GM23338 (cell line): ENCODE measurements at regions not wholly inside any gene's neighbourhood (a gene's known extent, or its start where the extent isn't known, plus 50 kb on each side); places are given as distances from the start of the nearest gene placed in this dataset.

Experiments used
- ATAC-seq: fragments of 200-7000 bp; cut with Tn5 transposase; 3 replicates; pipeline ENCODE4 v1.9.1; 2020
- DNase-seq: peaks from one replicate; pipeline ENCODE4 v3.0.0-alpha.2; 2015; ENCODE audit warnings: low spot score
- H2AFZ ChIP-seq: fragments of 200-600 bp; sonication (generic); 2 replicates; pipeline ENCODE4 v1.8.0; 2016; ENCODE audit warnings: antibody characterized with exemption, mild to moderate bottlenecking, moderate library complexity
- H3F3A ChIP-seq: fragments of 200-600 bp; sonication (generic); replicated peaks from 2 replicates; pipeline ENCODE4 v1.8.0; 2017; ENCODE audit warnings: antibody characterized with exemption, mixed run types, low read depth
- H3K27ac ChIP-seq: fragments of 200-600 bp; sonication (generic); 2 replicates; pipeline ENCODE4 v1.6.1; 2016; ENCODE audit warnings: low read depth
- H3K27me3 ChIP-seq: fragments of 200-600 bp; sonication (generic); 2 replicates; pipeline ENCODE4 v1.8.0; 2016; ENCODE audit warnings: mild to moderate bottlenecking, mixed run types, moderate library complexity; ENCODE audit not compliant: insufficient read depth
- H3K36me3 ChIP-seq: fragments of 200-600 bp; sonication (generic); 2 replicates; pipeline ENCODE4 v1.8.0; 2016; ENCODE audit warnings: mild to moderate bottlenecking; ENCODE audit not compliant: insufficient read depth
- H3K4me1 ChIP-seq: fragments of 200-600 bp; sonication (generic); 2 replicates; pipeline ENCODE4 v1.8.0; 2016; ENCODE audit warnings: mild to moderate bottlenecking, moderate library complexity; ENCODE audit not compliant: insufficient read depth
- H3K4me2 ChIP-seq: fragments of 200-600 bp; sonication (generic); 2 replicates; pipeline ENCODE4 v1.7.1; 2017; ENCODE audit warnings: mixed run types
- H3K4me3 ChIP-seq: fragments of 200-600 bp; sonication (generic); 2 replicates; pipeline ENCODE4 v1.6.1; 2016; ENCODE audit warnings: mixed run types
- H3K79me2 ChIP-seq: fragments of 200-600 bp; sonication (generic); replicated peaks from 2 replicates; pipeline ENCODE4 v1.8.0; 2017; ENCODE audit warnings: mild to moderate bottlenecking; ENCODE audit not compliant: insufficient read depth
- H3K9me2 ChIP-seq: fragments of 200-600 bp; sonication (generic); 2 replicates; pipeline ENCODE4 v1.8.0; 2017; ENCODE audit not compliant: insufficient read depth
- H4K20me1 ChIP-seq: fragments of 200-600 bp; sonication (generic); replicated peaks from 2 replicates; pipeline ENCODE4 v1.8.0; 2017; ENCODE audit warnings: mild to moderate bottlenecking; ENCODE audit not compliant: insufficient read depth
- H3K27ac Mint-ChIP-seq: 2 replicates; pipeline ENCODE4 v1.8.0; 2020; ENCODE audit warnings: inconsistent platforms, mild to moderate bottlenecking, moderate library complexity, mixed read lengths
- H3K27me3 Mint-ChIP-seq: 3 replicates; pipeline ENCODE4 v1.8.0; 2022; ENCODE audit warnings: low read depth, mild to moderate bottlenecking, moderate library complexity, mixed read lengths, inconsistent platforms; ENCODE audit not compliant: insufficient read depth, poor library complexity
- H3K36me3 Mint-ChIP-seq: 3 replicates; pipeline ENCODE4 v1.8.0; 2021; ENCODE audit warnings: low read depth, mild to moderate bottlenecking, inconsistent platforms, moderate library complexity, mixed read lengths
- H3K4me1 Mint-ChIP-seq: 3 replicates; pipeline ENCODE4 v1.8.0; 2020; ENCODE audit warnings: mild to moderate bottlenecking, inconsistent platforms, mixed read lengths
- H3K4me3 Mint-ChIP-seq: 3 replicates; pipeline ENCODE4 v1.8.0; 2021; ENCODE audit warnings: moderate library complexity, mild to moderate bottlenecking, inconsistent platforms, mixed read lengths
- H3K9me3 Mint-ChIP-seq: 3 replicates; pipeline ENCODE4 v1.8.0; 2020; ENCODE audit warnings: moderate library complexity, mild to moderate bottlenecking, inconsistent platforms, mixed read lengths
- CREB1 ChIP-seq: fragments of 250-450 bp; sonication (Bioruptor Pico); IDR thresholded peaks from 2 replicates; pipeline ENCODE4 v1.5.0; 2020; ENCODE audit warnings: low read depth, mild to moderate bottlenecking, moderate library complexity
- EZH2 ChIP-seq: fragments of 200-600 bp; sonication (generic); IDR thresholded peaks from one replicate; pipeline ENCODE4 v1.8.0; 2017; ENCODE audit warnings: antibody characterized with exemption, mild to moderate bottlenecking, low read depth; ENCODE audit not compliant: unreplicated experiment
- EZH2phosphoT487 ChIP-seq: fragments of 200-600 bp; sonication (generic); IDR thresholded peaks from one replicate; pipeline ENCODE4 v1.8.1; 2018; ENCODE audit warnings: antibody characterized with exemption; ENCODE audit not compliant: unreplicated experiment
- JUNB ChIP-seq: IDR thresholded peaks from one replicate; pipeline ENCODE4 v1.6.1; 2016; ENCODE audit warnings: antibody characterized with exemption; ENCODE audit not compliant: unreplicated experiment
- NANOG ChIP-seq: IDR thresholded peaks from 2 replicates; pipeline ENCODE4 v1.6.1; 2016; ENCODE audit warnings: antibody characterized with exemption, borderline replicate concordance
- POLR2AphosphoS5 ChIP-seq: IDR thresholded peaks from 2 replicates; pipeline ENCODE4 v1.6.1; 2016; ENCODE audit warnings: antibody characterized with exemption, low read depth
- STAT1 ChIP-seq: IDR thresholded peaks from one replicate; pipeline ENCODE4 v1.6.1; 2016; ENCODE audit warnings: antibody characterized with exemption; ENCODE audit not compliant: unreplicated experiment
- ZNF114 ChIP-seq: fragments of 250-450 bp; sonication (Bioruptor Pico); IDR thresholded peaks from 2 replicates; pipeline ENCODE4 v1.5.0; 2020; ENCODE audit warnings: mild to moderate bottlenecking, moderate library complexity
- ZNF331 ChIP-seq: fragments of 250-450 bp; sonication (Bioruptor Pico); IDR thresholded peaks from 2 replicates; pipeline ENCODE4 v1.5.0; 2020; ENCODE audit warnings: low read depth, mild to moderate bottlenecking, moderate library complexity
- TF ChIP-seq, protein P1 (sequence below): IDR thresholded peaks from 2 replicates; pipeline ENCODE4 v1.6.1; 2016; ENCODE audit warnings: antibody characterized with exemption
- TF ChIP-seq, protein P2 (sequence below): fragments of 250-450 bp; sonication (Bioruptor Pico); IDR thresholded peaks from 2 replicates; pipeline ENCODE4 v1.5.0; 2020; ENCODE audit warnings: mild to moderate bottlenecking, moderate library complexity
- TF ChIP-seq, protein P3 (sequence below): IDR thresholded peaks from one replicate; pipeline ENCODE4 v1.6.1; 2018; ENCODE audit warnings: antibody characterized with exemption; ENCODE audit not compliant: unreplicated experiment
- TF ChIP-seq, protein P4 (sequence below), 2 experiments: fragments of 200-600 bp in 1 of 2; sonication (generic) in 1 of 2; conservative IDR thresholded peaks; 2 replicates each; pipeline versions ENCODE4 v1.5.1 to v1.6.1; 2016 to 2017; ENCODE audit warnings: antibody characterized with exemption in 2 of 2, low read depth in 2 of 2, mild to moderate bottlenecking in 2 of 2, moderate library complexity in 1 of 2

DNA sequence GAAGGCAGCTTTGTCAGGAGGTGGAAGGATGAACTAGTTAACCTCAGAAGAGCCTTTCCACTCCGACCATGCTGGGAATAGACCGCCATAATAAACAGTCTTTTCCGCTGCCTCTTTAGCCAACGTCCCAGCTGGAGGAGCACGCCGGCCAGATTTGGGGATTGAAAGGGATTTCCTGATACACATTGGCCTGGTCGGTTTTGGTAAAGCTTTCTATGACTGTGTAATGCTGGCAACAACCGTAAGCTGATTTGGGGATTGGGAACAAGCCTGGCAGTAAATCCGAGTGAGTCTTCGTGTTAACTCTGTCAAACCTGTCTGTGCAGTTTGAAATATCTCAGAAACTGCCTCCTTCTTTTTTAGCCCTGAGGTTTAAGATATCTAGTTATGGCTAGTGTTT lies 87.0 kb downstream of the DAD1 start:
- no peaks in the 10 kb centered on the region for H3K27me3 ChIP-seq
- H3K36me3 ChIP-seq: no peaks in the 10 kb centered on the region
- 0 out of 2 replicates have a peak, but pooled peaks cover 7% of the 10 kb centered on the region for H3K9me2 ChIP-seq
- H3K9me3 Mint-ChIP-seq: no peaks in the 10 kb centered on the region
- H3K4me3 Mint-ChIP-seq: no peak overlapping the region
- no peaks in the 10 kb centered on the region for H3K4me1 ChIP-seq
- no peak overlapping the region for H3K27ac Mint-ChIP-seq
- no peak overlapping the region for H3K4me3 ChIP-seq
- peaks cover 14% of the 10 kb centered on the region for H3K4me1 Mint-ChIP-seq
- H3K36me3 Mint-ChIP-seq: no peaks in the 10 kb centered on the region
- H4K20me1 ChIP-seq: no peaks in the 10 kb centered on the region
- TF ChIP-seq STAT1 (no peak), EZH2phosphoT487 (no peak), ZNF331 (CRISPR knock-in tag) (no peak), JUNB (no peak), CREB1 (CRISPR knock-in tag) (no peak), POLR2AphosphoS5 (no peak), NANOG (no peak), ZNF114 (CRISPR knock-in tag) (no peak), EZH2 (no peak)
- TF ChIP-seq, protein P1, sequence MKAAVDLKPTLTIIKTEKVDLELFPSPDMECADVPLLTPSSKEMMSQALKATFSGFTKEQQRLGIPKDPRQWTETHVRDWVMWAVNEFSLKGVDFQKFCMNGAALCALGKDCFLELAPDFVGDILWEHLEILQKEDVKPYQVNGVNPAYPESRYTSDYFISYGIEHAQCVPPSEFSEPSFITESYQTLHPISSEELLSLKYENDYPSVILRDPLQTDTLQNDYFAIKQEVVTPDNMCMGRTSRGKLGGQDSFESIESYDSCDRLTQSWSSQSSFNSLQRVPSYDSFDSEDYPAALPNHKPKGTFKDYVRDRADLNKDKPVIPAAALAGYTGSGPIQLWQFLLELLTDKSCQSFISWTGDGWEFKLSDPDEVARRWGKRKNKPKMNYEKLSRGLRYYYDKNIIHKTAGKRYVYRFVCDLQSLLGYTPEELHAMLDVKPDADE: no peak
- TF ChIP-seq, protein P2, sequence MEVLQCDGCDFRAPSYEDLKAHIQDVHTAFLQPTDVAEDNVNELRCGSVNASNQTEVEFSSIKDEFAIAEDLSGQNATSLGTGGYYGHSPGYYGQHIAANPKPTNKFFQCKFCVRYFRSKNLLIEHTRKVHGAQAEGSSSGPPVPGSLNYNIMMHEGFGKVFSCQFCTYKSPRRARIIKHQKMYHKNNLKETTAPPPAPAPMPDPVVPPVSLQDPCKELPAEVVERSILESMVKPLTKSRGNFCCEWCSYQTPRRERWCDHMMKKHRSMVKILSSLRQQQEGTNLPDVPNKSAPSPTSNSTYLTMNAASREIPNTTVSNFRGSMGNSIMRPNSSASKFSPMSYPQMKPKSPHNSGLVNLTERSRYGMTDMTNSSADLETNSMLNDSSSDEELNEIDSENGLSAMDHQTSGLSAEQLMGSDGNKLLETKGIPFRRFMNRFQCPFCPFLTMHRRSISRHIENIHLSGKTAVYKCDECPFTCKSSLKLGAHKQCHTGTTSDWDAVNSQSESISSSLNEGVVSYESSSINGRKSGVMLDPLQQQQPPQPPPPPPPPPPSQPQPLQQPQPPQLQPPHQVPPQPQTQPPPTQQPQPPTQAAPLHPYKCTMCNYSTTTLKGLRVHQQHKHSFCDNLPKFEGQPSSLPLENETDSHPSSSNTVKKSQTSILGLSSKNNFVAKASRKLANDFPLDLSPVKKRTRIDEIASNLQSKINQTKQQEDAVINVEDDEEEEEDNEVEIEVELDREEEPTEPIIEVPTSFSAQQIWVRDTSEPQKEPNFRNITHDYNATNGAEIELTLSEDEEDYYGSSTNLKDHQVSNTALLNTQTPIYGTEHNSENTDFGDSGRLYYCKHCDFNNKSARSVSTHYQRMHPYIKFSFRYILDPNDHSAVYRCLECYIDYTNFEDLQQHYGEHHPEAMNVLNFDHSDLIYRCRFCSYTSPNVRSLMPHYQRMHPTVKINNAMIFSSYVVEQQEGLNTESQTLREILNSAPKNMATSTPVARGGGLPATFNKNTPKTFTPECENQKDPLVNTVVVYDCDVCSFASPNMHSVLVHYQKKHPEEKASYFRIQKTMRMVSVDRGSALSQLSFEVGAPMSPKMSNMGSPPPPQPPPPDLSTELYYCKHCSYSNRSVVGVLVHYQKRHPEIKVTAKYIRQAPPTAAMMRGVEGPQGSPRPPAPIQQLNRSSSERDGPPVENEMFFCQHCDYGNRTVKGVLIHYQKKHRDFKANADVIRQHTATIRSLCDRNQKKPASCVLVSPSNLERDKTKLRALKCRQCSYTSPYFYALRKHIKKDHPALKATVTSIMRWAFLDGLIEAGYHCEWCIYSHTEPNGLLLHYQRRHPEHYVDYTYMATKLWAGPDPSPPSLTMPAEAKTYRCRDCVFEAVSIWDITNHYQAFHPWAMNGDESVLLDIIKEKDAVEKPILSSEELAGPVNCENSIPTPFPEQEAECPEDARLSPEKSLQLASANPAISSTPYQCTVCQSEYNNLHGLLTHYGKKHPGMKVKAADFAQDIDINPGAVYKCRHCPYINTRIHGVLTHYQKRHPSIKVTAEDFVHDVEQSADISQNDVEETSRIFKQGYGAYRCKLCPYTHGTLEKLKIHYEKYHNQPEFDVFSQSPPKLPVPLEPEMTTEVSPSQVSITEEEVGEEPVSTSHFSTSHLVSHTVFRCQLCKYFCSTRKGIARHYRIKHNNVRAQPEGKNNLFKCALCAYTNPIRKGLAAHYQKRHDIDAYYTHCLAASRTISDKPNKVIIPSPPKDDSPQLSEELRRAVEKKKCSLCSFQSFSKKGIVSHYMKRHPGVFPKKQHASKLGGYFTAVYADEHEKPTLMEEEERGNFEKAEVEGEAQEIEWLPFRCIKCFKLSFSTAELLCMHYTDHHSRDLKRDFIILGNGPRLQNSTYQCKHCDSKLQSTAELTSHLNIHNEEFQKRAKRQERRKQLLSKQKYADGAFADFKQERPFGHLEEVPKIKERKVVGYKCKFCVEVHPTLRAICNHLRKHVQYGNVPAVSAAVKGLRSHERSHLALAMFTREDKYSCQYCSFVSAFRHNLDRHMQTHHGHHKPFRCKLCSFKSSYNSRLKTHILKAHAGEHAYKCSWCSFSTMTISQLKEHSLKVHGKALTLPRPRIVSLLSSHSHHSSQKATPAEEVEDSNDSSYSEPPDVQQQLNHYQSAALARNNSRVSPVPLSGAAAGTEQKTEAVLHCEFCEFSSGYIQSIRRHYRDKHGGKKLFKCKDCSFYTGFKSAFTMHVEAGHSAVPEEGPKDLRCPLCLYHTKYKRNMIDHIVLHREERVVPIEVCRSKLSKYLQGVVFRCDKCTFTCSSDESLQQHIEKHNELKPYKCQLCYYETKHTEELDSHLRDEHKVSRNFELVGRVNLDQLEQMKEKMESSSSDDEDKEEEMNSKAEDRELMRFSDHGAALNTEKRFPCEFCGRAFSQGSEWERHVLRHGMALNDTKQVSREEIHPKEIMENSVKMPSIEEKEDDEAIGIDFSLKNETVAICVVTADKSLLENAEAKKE (CRISPR knock-in tag): no peak
- TF ChIP-seq, protein P3, sequence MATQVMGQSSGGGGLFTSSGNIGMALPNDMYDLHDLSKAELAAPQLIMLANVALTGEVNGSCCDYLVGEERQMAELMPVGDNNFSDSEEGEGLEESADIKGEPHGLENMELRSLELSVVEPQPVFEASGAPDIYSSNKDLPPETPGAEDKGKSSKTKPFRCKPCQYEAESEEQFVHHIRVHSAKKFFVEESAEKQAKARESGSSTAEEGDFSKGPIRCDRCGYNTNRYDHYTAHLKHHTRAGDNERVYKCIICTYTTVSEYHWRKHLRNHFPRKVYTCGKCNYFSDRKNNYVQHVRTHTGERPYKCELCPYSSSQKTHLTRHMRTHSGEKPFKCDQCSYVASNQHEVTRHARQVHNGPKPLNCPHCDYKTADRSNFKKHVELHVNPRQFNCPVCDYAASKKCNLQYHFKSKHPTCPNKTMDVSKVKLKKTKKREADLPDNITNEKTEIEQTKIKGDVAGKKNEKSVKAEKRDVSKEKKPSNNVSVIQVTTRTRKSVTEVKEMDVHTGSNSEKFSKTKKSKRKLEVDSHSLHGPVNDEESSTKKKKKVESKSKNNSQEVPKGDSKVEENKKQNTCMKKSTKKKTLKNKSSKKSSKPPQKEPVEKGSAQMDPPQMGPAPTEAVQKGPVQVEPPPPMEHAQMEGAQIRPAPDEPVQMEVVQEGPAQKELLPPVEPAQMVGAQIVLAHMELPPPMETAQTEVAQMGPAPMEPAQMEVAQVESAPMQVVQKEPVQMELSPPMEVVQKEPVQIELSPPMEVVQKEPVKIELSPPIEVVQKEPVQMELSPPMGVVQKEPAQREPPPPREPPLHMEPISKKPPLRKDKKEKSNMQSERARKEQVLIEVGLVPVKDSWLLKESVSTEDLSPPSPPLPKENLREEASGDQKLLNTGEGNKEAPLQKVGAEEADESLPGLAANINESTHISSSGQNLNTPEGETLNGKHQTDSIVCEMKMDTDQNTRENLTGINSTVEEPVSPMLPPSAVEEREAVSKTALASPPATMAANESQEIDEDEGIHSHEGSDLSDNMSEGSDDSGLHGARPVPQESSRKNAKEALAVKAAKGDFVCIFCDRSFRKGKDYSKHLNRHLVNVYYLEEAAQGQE: no peak
- TF ChIP-seq, protein P4, sequence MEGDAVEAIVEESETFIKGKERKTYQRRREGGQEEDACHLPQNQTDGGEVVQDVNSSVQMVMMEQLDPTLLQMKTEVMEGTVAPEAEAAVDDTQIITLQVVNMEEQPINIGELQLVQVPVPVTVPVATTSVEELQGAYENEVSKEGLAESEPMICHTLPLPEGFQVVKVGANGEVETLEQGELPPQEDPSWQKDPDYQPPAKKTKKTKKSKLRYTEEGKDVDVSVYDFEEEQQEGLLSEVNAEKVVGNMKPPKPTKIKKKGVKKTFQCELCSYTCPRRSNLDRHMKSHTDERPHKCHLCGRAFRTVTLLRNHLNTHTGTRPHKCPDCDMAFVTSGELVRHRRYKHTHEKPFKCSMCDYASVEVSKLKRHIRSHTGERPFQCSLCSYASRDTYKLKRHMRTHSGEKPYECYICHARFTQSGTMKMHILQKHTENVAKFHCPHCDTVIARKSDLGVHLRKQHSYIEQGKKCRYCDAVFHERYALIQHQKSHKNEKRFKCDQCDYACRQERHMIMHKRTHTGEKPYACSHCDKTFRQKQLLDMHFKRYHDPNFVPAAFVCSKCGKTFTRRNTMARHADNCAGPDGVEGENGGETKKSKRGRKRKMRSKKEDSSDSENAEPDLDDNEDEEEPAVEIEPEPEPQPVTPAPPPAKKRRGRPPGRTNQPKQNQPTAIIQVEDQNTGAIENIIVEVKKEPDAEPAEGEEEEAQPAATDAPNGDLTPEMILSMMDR (conservative IDR thresholded peaks at IDR 0.05; ENCODE audit: low read depth in 2 of 2): no peak
- no peak overlapping the region for H3K27ac ChIP-seq
- H3K27me3 Mint-ChIP-seq: peaks cover 4% of the 10 kb centered on the region
- H3K4me2 ChIP-seq: no peak overlapping the region
- H3K79me2 ChIP-seq: no peaks in the 10 kb centered on the region
- H2AFZ ChIP-seq: no peak overlapping the region
- ATAC-seq (no peak), DNase-seq (no peak)
- no peaks in the 10 kb centered on the region for H3F3A ChIP-seq
